ENCODE measurements at regions not wholly inside any gene's neighbourhood (a gene's known extent, or its start where the extent isn't known, plus 50 kb on each side); places are given as distances from the start of the nearest gene placed in this dataset.

DNA sequence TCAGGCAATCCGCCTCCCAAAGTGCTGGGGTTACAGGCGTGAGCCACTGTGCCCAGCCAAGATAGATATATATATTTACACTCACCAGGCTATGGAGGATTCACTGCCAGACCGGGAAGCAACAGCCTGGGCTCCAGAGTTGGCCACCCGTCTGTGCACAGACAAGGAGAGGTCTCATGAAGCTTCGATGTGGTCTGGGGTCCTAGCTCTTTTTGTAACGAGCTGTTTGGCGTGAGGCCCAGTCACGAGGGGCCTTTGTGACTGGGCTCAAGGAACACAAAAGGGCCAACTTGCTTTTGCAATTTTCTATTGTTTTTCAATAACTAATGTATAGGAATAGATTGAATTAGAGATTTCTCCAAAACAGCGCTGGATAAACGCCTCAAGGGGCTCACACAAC is 77.6 kb upstream of the EIF5 start:
- no peak overlapping the region for H3K27ac ChIP-seq (ENCODE audit: low read depth in 1 of 2, low read length in 2 of 2)
- peaks cover 0 to 3% (median 0%) of the 10 kb centered on the region in 4 donors for H3K9me3 ChIP-seq (ENCODE audit: control insufficient read depth in 4 of 4, low read length in 3 of 4)
- H3K4me1 ChIP-seq (ENCODE audit: control insufficient read depth in 4 of 4, insufficient read depth in 4 of 4, low read length in 3 of 4), result peaks cover 3 to 26% (median 12%) of the 10 kb centered on the region in 4 donors
- no peak for DNase-seq (ENCODE audit: low spot score)
- TF ChIP-seq GABPA (IDR thresholded peaks at IDR 0.05 in 1 of 2, conservative IDR thresholded peaks at IDR 0.05 in 1 of 2) (no peak), NR2F2 (IDR thresholded peaks at IDR 0.05) (no peak), HNF4G (IDR thresholded peaks at IDR 0.05) (no peak), RAD21 (IDR thresholded peaks at IDR 0.05) (no peak), JUND (IDR thresholded peaks at IDR 0.05) (no peak)
- TF ChIP-seq, protein P1, sequence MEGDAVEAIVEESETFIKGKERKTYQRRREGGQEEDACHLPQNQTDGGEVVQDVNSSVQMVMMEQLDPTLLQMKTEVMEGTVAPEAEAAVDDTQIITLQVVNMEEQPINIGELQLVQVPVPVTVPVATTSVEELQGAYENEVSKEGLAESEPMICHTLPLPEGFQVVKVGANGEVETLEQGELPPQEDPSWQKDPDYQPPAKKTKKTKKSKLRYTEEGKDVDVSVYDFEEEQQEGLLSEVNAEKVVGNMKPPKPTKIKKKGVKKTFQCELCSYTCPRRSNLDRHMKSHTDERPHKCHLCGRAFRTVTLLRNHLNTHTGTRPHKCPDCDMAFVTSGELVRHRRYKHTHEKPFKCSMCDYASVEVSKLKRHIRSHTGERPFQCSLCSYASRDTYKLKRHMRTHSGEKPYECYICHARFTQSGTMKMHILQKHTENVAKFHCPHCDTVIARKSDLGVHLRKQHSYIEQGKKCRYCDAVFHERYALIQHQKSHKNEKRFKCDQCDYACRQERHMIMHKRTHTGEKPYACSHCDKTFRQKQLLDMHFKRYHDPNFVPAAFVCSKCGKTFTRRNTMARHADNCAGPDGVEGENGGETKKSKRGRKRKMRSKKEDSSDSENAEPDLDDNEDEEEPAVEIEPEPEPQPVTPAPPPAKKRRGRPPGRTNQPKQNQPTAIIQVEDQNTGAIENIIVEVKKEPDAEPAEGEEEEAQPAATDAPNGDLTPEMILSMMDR (IDR thresholded peaks at IDR 0.05; ENCODE audit: low read depth, low read length, missing input control), result no peak
- TF ChIP-seq, protein P2, sequence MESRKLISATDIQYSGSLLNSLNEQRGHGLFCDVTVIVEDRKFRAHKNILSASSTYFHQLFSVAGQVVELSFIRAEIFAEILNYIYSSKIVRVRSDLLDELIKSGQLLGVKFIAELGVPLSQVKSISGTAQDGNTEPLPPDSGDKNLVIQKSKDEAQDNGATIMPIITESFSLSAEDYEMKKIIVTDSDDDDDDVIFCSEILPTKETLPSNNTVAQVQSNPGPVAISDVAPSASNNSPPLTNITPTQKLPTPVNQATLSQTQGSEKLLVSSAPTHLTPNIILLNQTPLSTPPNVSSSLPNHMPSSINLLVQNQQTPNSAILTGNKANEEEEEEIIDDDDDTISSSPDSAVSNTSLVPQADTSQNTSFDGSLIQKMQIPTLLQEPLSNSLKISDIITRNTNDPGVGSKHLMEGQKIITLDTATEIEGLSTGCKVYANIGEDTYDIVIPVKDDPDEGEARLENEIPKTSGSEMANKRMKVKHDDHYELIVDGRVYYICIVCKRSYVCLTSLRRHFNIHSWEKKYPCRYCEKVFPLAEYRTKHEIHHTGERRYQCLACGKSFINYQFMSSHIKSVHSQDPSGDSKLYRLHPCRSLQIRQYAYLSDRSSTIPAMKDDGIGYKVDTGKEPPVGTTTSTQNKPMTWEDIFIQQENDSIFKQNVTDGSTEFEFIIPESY (IDR thresholded peaks at IDR 0.05), result no peak
- TF ChIP-seq, protein P3, sequence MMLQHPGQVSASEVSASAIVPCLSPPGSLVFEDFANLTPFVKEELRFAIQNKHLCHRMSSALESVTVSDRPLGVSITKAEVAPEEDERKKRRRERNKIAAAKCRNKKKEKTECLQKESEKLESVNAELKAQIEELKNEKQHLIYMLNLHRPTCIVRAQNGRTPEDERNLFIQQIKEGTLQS (IDR thresholded peaks at IDR 0.05), result no peak
- no peak overlapping the region for H3K9ac ChIP-seq (ENCODE audit: low read depth in 1 of 2, low read length in 2 of 2)
- WGBS, result 66% methylated on average over 10 of the region's 10 CpGs
- H3K36me3 ChIP-seq (ENCODE audit: control insufficient read depth in 4 of 4, insufficient read depth in 3 of 4, low read depth in 1 of 4, low read length in 3 of 4), result no peaks in the 10 kb centered on the region
- H3K27me3 ChIP-seq (ENCODE audit: control insufficient read depth in 4 of 4, insufficient read depth in 4 of 4, low read length in 3 of 4), result no peaks in the 10 kb centered on the region
- no peak overlapping the region for H3K4me3 ChIP-seq (ENCODE audit: low read depth in 1 of 3, low read length in 3 of 3)

DNA sequence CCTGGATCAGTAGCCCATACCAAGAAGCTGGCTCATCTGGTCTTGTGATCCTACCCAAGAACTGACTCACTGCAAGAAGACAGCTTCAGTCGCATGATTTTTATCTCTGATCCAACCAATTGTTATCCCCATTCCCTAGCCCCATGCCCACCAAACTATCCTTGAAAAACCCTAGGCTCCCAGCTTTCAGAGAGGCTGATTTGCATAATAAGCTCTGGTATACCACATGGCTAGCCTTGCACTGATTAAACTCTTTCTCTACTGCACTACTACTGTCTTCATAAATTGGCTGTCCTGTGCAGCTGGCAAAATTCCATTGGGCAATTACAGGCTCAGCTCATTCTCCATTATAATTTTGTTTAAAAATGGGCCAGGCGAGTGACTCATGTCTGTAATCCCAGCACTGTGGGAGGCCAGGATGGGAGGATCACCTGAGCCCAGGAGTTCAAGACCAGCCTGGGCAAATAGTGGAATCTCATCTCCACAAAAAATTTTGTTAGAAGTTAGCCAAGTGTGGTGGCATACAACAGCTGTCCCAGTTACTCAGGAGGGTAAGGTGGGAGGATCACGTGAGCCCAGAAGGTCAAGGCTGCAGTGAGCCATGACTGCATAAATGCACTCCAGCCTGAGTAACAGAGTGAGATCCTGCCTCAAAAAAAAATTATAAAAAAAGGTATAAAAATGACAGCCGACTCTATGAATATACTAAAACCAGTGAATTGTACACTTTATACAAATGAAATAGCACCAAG is 76.7 kb upstream of the EIF5 start:
- WGBS, result 96% methylated on average over 4 of the region's 4 CpGs
- TF ChIP-seq TAF1 (conservative IDR thresholded peaks at IDR 0.05), result no peak
- no peak for TF ChIP-seq FOXA1 (IDR thresholded peaks at IDR 0.05)
- TF ChIP-seq HNF4A (conservative IDR thresholded peaks at IDR 0.05), result no peak
- TF ChIP-seq, protein P4, sequence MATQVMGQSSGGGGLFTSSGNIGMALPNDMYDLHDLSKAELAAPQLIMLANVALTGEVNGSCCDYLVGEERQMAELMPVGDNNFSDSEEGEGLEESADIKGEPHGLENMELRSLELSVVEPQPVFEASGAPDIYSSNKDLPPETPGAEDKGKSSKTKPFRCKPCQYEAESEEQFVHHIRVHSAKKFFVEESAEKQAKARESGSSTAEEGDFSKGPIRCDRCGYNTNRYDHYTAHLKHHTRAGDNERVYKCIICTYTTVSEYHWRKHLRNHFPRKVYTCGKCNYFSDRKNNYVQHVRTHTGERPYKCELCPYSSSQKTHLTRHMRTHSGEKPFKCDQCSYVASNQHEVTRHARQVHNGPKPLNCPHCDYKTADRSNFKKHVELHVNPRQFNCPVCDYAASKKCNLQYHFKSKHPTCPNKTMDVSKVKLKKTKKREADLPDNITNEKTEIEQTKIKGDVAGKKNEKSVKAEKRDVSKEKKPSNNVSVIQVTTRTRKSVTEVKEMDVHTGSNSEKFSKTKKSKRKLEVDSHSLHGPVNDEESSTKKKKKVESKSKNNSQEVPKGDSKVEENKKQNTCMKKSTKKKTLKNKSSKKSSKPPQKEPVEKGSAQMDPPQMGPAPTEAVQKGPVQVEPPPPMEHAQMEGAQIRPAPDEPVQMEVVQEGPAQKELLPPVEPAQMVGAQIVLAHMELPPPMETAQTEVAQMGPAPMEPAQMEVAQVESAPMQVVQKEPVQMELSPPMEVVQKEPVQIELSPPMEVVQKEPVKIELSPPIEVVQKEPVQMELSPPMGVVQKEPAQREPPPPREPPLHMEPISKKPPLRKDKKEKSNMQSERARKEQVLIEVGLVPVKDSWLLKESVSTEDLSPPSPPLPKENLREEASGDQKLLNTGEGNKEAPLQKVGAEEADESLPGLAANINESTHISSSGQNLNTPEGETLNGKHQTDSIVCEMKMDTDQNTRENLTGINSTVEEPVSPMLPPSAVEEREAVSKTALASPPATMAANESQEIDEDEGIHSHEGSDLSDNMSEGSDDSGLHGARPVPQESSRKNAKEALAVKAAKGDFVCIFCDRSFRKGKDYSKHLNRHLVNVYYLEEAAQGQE (IDR thresholded peaks at IDR 0.05), result no peak
- no peak for TF ChIP-seq JUND (IDR thresholded peaks at IDR 0.05)
- no peak for TF ChIP-seq YY1 (IDR thresholded peaks at IDR 0.05)
- no peak for TF ChIP-seq FOXA2 (IDR thresholded peaks at IDR 0.05)
- no peak for TF ChIP-seq NR2F2 (IDR thresholded peaks at IDR 0.05)
- no peak for TF ChIP-seq GABPA (IDR thresholded peaks at IDR 0.05 in 1 of 2, conservative IDR thresholded peaks at IDR 0.05 in 1 of 2)
- DNase-seq (ENCODE audit: low spot score), result no peak
- Histone ChIP-seq H3K27me3 (ENCODE audit: control insufficient read depth in 4 of 4, insufficient read depth in 4 of 4, low read length in 3 of 4) (no peaks in the 10 kb centered on the region), H3K27ac (ENCODE audit: low read depth in 1 of 2, low read length in 2 of 2) (no peak overlapping the region), H3K9me3 (ENCODE audit: control insufficient read depth in 4 of 4, low read length in 3 of 4) (peaks cover 0 to 3% (median 0%) of the 10 kb centered on the region in 4 donors), H3K36me3 (ENCODE audit: control insufficient read depth in 4 of 4, insufficient read depth in 3 of 4, low read depth in 1 of 4, low read length in 3 of 4) (no peaks in the 10 kb centered on the region), H3K4me1 (ENCODE audit: control insufficient read depth in 4 of 4, insufficient read depth in 4 of 4, low read length in 3 of 4) (peaks cover 3 to 26% (median 12%) of the 10 kb centered on the region in 4 donors), H3K4me3 (ENCODE audit: low read depth in 1 of 3, low read length in 3 of 3) (no peak overlapping the region), H3K9ac (ENCODE audit: low read depth in 1 of 2, low read length in 2 of 2) (no peak overlapping the region)

Data from liver (tissue), 8 donors.